GM23248 (cell line): ENCODE measurements at regions not wholly inside any gene's neighbourhood (a gene's known extent, or its start where the extent isn't known, plus 50 kb on each side); places are given as distances from the start of the nearest gene placed in this dataset.

Experiments
- DNase-seq: peaks from one replicate; pipeline ENCODE4 v3.0.0-alpha.2; 2015
- H2AFZ ChIP-seq: fragments of 200-600 bp; sonication (generic); 2 replicates; pipeline ENCODE4 v1.6.1; 2016; ENCODE audit warnings: antibody characterized with exemption
- H3F3A ChIP-seq: fragments of 200-600 bp; sonication (generic); 2 replicates; pipeline ENCODE4 v1.6.1; 2016; ENCODE audit warnings: mild to moderate bottlenecking, antibody characterized with exemption, mixed run types; ENCODE audit not compliant: insufficient read depth
- H3K27ac ChIP-seq: fragments of 200-600 bp; sonication (generic); 2 replicates; pipeline ENCODE4 v1.5.1; 2016; ENCODE audit warnings: mild to moderate bottlenecking
- H3K27me3 ChIP-seq: fragments of 200-600 bp; sonication (generic); replicated peaks from 2 replicates; pipeline ENCODE4 v1.6.1; 2016; ENCODE audit warnings: mild to moderate bottlenecking; ENCODE audit not compliant: insufficient read depth
- H3K36me3 ChIP-seq: fragments of 200-600 bp; sonication (generic); 2 replicates; pipeline ENCODE4 v1.6.1; 2016; ENCODE audit warnings: low read depth, mild to moderate bottlenecking
- H3K4me1 ChIP-seq: fragments of 200-600 bp; sonication (generic); 2 replicates; pipeline ENCODE4 v1.6.1; 2016; ENCODE audit warnings: mild to moderate bottlenecking; ENCODE audit not compliant: insufficient read depth
- H3K4me2 ChIP-seq: fragments of 200-600 bp; sonication (generic); one replicate; pipeline ENCODE4 v1.6.1; 2016; ENCODE audit warnings: mild to moderate bottlenecking; ENCODE audit not compliant: unreplicated experiment
- H3K4me3 ChIP-seq: fragments of 200-600 bp; sonication (generic); 2 replicates; pipeline ENCODE4 v1.5.1; 2016; ENCODE audit warnings: mild to moderate bottlenecking
- H3K79me2 ChIP-seq: fragments of 200-600 bp; sonication (generic); 2 replicates; pipeline ENCODE4 v1.6.1; 2016; ENCODE audit warnings: mild to moderate bottlenecking; ENCODE audit not compliant: insufficient read depth
- H3K9ac ChIP-seq: fragments of 200-600 bp; sonication (generic); 2 replicates; pipeline ENCODE4 v1.6.1; 2016; ENCODE audit warnings: mild to moderate bottlenecking
- H3K9me2 ChIP-seq: fragments of 200-600 bp; sonication (generic); 2 replicates; pipeline ENCODE4 v1.6.1; 2016; ENCODE audit warnings: mixed run types, mild to moderate bottlenecking, moderate library complexity; ENCODE audit not compliant: insufficient read depth
- H3K9me3 ChIP-seq: fragments of 200-600 bp; sonication (generic); one replicate; pipeline ENCODE4 v1.6.1; 2017; ENCODE audit warnings: low read depth
- H4K20me1 ChIP-seq: fragments of 200-600 bp; sonication (generic); 2 replicates; pipeline ENCODE4 v1.6.0; 2016; ENCODE audit not compliant: insufficient read depth
- EZH2 ChIP-seq: fragments of 200-600 bp; sonication (generic); IDR thresholded peaks from 2 replicates; pipeline ENCODE4 v1.6.1; 2018; ENCODE audit warnings: antibody characterized with exemption, mild to moderate bottlenecking; ENCODE audit not compliant: insufficient read depth, poor library complexity, severe bottlenecking
- EZH2phosphoT487 ChIP-seq: fragments of 200-600 bp; sonication (generic); IDR thresholded peaks from 2 replicates; pipeline ENCODE4 v1.6.1; 2018; ENCODE audit warnings: antibody characterized with exemption, moderate library complexity, mild to moderate bottlenecking, low read depth; ENCODE audit not compliant: insufficient read depth
- WGBS, 2 experiments: methylation state at CpG; one replicate each; pipeline ENCODE4 v1.1.6; 2015 to 2017; ENCODE audit warnings: low lambda C conversion rate in 2 of 2, low coverage in 1 of 2; ENCODE audit errors: missing lambda C conversion rate in 2 of 2; 5-methylcytosine and 5-hydroxymethylcytosine counted together
- in situ Hi-C: fragments of 300-500 bp; cut with MboI; formaldehyde crosslinking; loops from 2 replicates; pipeline ENCODE4 v1.15.0; 2020

DNA sequence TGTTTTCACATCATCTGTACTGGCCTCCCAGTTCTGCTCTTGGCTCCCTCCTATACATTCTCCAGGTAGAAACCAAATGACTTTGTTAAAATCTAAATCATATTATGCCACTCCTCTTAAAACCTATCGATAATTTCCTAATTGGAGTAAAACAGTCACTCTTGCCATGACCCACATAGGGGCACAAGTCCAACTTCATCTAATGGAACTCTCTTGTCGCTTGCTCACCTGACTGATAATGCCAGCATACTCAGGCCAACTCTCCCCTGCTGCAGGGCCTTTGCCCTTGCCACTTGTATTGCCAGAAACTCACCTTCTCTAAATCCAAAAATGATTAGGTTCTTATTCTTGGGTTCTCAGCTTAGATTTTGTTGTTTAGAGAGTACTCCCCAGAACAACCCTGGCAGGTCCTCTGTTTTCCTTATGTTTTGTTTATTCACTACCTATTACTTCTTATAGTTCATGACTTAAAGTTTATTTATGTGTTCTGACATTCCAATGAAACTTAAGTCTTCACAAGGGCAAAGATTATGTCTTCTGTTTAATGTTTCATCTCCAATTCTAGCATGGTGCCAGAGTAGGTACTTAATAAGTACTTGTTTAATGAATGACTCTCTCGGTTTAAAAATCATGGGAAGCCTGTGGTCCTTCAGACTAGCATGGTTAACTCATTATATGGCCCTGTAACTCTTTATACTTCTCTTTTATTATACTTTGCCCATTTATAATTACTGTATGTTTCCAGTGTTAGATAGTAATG is 345.9 kb upstream of the SMIM30 start:
- Histone ChIP-seq H3K27ac (no peak overlapping the region), H3K4me2 (no peak overlapping the region), H3K36me3 (no peaks in the 10 kb centered on the region), H3K9me3 (no peaks in the 10 kb centered on the region), H3K9ac (no peak overlapping the region), H3K79me2 (no peaks in the 10 kb centered on the region), H2AFZ (no peak overlapping the region), H3K4me1 (no peaks in the 10 kb centered on the region), H3K9me2 (no peaks in the 10 kb centered on the region), H4K20me1 (no peaks in the 10 kb centered on the region), H3F3A (no peaks in the 10 kb centered on the region), H3K4me3 (no peak overlapping the region), H3K27me3 (no peaks in the 10 kb centered on the region)
- WGBS, 2 experiments: 5 to 8% methylated on average over 3 of the region's 3 CpGs
- TF ChIP-seq EZH2 (no peak), EZH2phosphoT487 (no peak)
- no peak for DNase-seq
- in situ Hi-C loops: no loop called here

DNA sequence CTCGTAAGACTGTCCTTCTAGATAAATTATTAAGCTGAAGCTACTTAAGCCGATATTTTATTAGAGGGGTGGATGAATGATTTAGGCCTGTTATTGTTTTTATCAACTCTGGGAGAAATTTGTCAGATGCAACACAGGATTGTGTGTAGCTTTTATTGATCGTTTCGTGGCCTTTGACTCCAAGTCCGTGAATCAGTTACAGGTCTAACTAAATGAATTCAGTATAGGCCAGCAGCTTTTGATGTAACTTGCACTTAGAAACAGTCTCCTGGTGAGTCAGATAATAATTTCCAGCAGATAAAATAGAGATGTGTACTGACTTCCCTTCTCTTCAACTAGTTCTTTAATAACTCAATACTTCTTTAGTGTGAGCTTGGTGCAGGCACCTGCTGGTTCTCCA is 341.7 kb upstream of the SMIM30 start:
- no peak overlapping the region for H3K4me3 ChIP-seq
- H3K4me2 ChIP-seq: no peak overlapping the region
- no peaks in the 10 kb centered on the region for H4K20me1 ChIP-seq
- no peaks in the 10 kb centered on the region for H3K4me1 ChIP-seq
- TF ChIP-seq EZH2: no peak
- no peak for TF ChIP-seq EZH2phosphoT487
- H3K36me3 ChIP-seq: no peaks in the 10 kb centered on the region
- H3K9ac ChIP-seq: no peak overlapping the region
- WGBS, 2 experiments: 2% methylated on average over 5 of the region's 5 CpGs
- no peak for DNase-seq
- no peak overlapping the region for H3K27ac ChIP-seq
- H3K27me3 ChIP-seq: no peaks in the 10 kb centered on the region
- H3K9me2 ChIP-seq: no peaks in the 10 kb centered on the region
- no peaks in the 10 kb centered on the region for H3F3A ChIP-seq
- H3K79me2 ChIP-seq: no peaks in the 10 kb centered on the region
- no peaks in the 10 kb centered on the region for H3K9me3 ChIP-seq
- no peak overlapping the region for H2AFZ ChIP-seq
- in situ Hi-C loops: no loop called here

DNA sequence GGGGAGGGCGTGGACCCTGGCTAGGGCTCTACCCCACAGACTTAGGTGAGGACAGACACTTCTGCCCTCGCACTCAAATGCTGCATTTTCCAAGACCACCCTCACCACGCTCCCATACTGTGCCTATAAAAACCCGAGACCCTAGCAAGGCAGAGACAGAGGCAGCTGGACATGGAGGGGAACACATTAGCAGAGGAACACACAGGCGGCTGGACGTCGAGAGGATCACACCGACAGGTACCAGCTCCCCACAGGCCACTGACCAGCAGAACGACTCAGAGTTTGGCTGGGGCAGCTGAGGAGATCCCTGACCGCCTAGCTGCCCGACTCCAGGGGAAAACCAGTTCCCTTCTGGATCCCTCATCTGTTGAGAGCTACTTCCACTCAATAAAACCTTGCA is 338.2 kb upstream of the SMIM30 start:
- no peaks in the 10 kb centered on the region for H3K27me3 ChIP-seq
- no peaks in the 10 kb centered on the region for H3K9me3 ChIP-seq
- no peak for TF ChIP-seq EZH2phosphoT487
- TF ChIP-seq EZH2: no peak
- H4K20me1 ChIP-seq: no peaks in the 10 kb centered on the region
- 20 to 30% methylated on average over 11 of the region's 11 CpGs for WGBS, 2 experiments
- H3K9ac ChIP-seq: no peak overlapping the region
- no peaks in the 10 kb centered on the region for H3K9me2 ChIP-seq
- H3K4me3 ChIP-seq: no peak overlapping the region
- in situ Hi-C loops: no loop called here
- no peaks in the 10 kb centered on the region for H3K79me2 ChIP-seq
- no peak for DNase-seq
- H2AFZ ChIP-seq: no peak overlapping the region
- H3F3A ChIP-seq: no peaks in the 10 kb centered on the region
- H3K27ac ChIP-seq: no peak overlapping the region
- no peak overlapping the region for H3K4me2 ChIP-seq
- H3K36me3 ChIP-seq: no peaks in the 10 kb centered on the region
- H3K4me1 ChIP-seq: no peaks in the 10 kb centered on the region

DNA sequence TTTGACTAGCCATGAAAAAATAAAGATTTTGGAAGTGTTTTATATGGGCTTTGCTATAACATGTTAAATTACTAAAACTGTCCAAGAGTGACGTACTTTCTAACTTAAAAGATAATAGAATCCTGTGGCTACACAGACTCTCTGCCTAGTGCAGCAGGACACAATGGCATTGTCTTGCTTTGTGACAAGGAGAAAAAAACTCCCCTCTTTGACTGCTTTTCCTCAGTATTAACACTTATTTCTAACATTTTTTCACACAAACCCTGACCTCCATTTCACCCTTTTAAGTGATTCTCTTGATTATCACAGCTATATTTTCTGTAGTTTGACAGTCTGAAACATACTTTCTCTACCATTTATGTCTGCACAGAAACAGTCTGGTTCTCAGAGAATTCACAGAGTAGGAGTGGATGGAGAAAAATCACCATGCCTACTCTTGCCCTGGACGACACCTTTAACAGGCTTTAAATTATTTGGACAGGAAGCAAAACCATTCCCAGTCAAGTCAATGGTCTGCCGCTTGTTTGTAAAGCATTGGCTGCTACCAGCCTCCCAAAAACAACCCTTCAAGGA is 336.3 kb upstream of the SMIM30 start:
- TF ChIP-seq EZH2phosphoT487 (no peak), EZH2 (no peak)
- H3K9me3 ChIP-seq: no peaks in the 10 kb centered on the region

More for the DNA sequence above, 336.3 kb upstream of the SMIM30 start:
- H3K79me2 ChIP-seq: no peaks in the 10 kb centered on the region
- H2AFZ ChIP-seq: no peak overlapping the region
- 12% methylated on average over 3 of the region's 3 CpGs for WGBS, 2 experiments
- H3K27ac ChIP-seq: no peak overlapping the region
- no peaks in the 10 kb centered on the region for H3K9me2 ChIP-seq
- no peaks in the 10 kb centered on the region for H3K27me3 ChIP-seq
- no peaks in the 10 kb centered on the region for H3K4me1 ChIP-seq
- DNase-seq: no peak
- no peak overlapping the region for H3K9ac ChIP-seq
- H3K36me3 ChIP-seq: no peaks in the 10 kb centered on the region
- H4K20me1 ChIP-seq: no peaks in the 10 kb centered on the region
- no peak overlapping the region for H3K4me2 ChIP-seq
- H3K4me3 ChIP-seq: no peak overlapping the region
- in situ Hi-C loops: no loop called here
- no peaks in the 10 kb centered on the region for H3F3A ChIP-seq
